Adrenal gland (tissue), 5 donors: ENCODE measurements at regions not wholly inside any gene's neighbourhood (a gene's known extent, or its start where the extent isn't known, plus 50 kb on each side); places are given as distances from the start of the nearest gene placed in this dataset.

ENCODE experiments used
- POLR2A ChIP-seq, 2 donors: fragments of 450-650 bp; IDR thresholded peaks; one replicate each; pipeline ENCODE4 v1.6.1; 2017; ENCODE audit warnings: antibody characterized with exemption in 2 of 2, mild to moderate bottlenecking in 2 of 2, moderate library complexity in 1 of 2
- TF ChIP-seq, protein P1 (sequence below), 6 experiments: fragments of 450-650 bp in 4 of 6; fragments of 200-600 bp in 2 of 6; sonication (generic) in 1 of 6; IDR thresholded peaks; 1 replicate in 5 of 6; 2 replicates in 1 of 6; pipeline versions ENCODE4 v1.5.1 to v1.8.0; 2016 to 2021; ENCODE audit warnings: antibody characterized with exemption in 6 of 6, mild to moderate bottlenecking in 2 of 6, moderate library complexity in 1 of 6
- donor health status: DM: no; HTN: no; CAD: no.

- TF ChIP-seq, protein P1, sequence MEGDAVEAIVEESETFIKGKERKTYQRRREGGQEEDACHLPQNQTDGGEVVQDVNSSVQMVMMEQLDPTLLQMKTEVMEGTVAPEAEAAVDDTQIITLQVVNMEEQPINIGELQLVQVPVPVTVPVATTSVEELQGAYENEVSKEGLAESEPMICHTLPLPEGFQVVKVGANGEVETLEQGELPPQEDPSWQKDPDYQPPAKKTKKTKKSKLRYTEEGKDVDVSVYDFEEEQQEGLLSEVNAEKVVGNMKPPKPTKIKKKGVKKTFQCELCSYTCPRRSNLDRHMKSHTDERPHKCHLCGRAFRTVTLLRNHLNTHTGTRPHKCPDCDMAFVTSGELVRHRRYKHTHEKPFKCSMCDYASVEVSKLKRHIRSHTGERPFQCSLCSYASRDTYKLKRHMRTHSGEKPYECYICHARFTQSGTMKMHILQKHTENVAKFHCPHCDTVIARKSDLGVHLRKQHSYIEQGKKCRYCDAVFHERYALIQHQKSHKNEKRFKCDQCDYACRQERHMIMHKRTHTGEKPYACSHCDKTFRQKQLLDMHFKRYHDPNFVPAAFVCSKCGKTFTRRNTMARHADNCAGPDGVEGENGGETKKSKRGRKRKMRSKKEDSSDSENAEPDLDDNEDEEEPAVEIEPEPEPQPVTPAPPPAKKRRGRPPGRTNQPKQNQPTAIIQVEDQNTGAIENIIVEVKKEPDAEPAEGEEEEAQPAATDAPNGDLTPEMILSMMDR (IDR thresholded peaks at IDR 0.05) = no peak
- TF ChIP-seq POLR2A (IDR thresholded peaks at IDR 0.05) = no peak
These were observed 88.1 kb upstream of the FAM171A1 start for GRCh38 chr10:15459218-15459617.
